Activated T-helper 1 cell treated with anti-CD3 and anti-CD28 coated beads, Interleukin-12 subunit alpha, Interleukin-12 subunit beta, Interleukin-2, Interleukin-4 antibody, amounts not matched to agents 30 ng/mL and 10 ng/mL and 1 ng/mL, durations not matched to agents 14 hours and 24 hours and 36 hours (primary cell): ENCODE measurements at regions not wholly inside any gene's neighbourhood (a gene's known extent, or its start where the extent isn't known, plus 50 kb on each side); places are given as distances from the start of the nearest gene placed in this dataset.

ENCODE experiments used
- DNase-seq: peaks from one replicate; pipeline ENCODE4 v3.0.0; 2021; ENCODE audit warnings: low spot score
- H3K27ac Mint-ChIP-seq: one replicate; pipeline ENCODE4 v1.8.0; 2021; ENCODE audit warnings: mild to moderate bottlenecking, mixed read lengths
- H3K27me3 Mint-ChIP-seq: one replicate; pipeline ENCODE4 v1.8.0; 2022; ENCODE audit warnings: mild to moderate bottlenecking, moderate library complexity, mixed read lengths; ENCODE audit not compliant: insufficient read depth
- H3K36me3 Mint-ChIP-seq: one replicate; pipeline ENCODE4 v1.8.0; 2021; ENCODE audit warnings: low read depth, mixed read lengths
- H3K4me1 Mint-ChIP-seq: one replicate; pipeline ENCODE4 v1.8.0; 2021; ENCODE audit warnings: low read depth, mixed read lengths
- H3K4me3 Mint-ChIP-seq: one replicate; pipeline ENCODE4 v1.8.0; 2021; ENCODE audit warnings: mild to moderate bottlenecking, moderate library complexity, mixed read lengths
- H3K9me3 Mint-ChIP-seq: one replicate; pipeline ENCODE4 v1.8.0; 2021; ENCODE audit warnings: mixed read lengths
- intact Hi-C: fragments of 100-400 bp; cut with micrococcal nuclease; formaldehyde crosslinking; loops from one replicate; pipeline ENCODE4 v1.15.1; 2024

DNA sequence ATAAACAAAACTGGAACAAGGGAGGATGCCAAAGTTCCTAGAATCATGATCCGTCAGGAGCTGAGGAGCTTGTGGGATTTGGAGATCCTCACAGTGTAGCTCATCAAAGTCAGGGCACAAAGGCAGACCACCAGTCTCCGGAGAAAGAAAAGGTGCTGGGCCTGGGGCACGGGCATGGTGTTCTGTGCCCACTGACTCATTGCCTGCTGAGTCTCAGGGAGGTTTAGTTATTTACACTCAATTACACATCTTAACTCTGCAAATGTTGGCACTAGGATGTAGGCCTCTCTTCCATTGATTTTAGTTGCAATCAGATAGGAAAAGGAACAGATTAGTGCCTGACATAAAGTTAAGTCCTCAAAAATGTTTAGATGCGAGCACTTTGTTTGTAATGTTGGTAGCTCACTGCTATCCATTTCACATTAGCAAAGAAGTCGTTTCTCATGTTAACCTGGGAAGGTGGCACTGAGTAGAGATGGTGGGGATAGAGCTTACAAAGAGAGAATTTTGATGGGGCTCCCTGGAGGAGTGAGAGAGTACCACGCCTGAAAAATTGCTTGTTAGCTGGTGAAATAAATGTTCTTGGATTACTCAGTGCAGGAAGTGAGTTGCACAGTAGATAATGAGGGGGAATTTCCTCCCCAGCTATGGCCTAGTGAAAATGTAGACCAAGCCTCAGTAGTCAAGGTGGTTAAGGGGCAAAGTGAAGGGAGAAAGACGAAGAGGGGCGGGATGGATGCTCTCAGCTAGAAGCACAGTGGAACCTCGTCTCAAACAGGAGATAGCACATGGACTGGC is 109.5 kb upstream of the CD180 start:
- H3K4me3 Mint-ChIP-seq, result no peak overlapping the region
- H3K4me1 Mint-ChIP-seq, result peaks cover 18% of the 10 kb centered on the region
- H3K27me3 Mint-ChIP-seq, result peaks cover 2% of the 10 kb centered on the region
- peaks cover 4% of the 10 kb centered on the region for H3K9me3 Mint-ChIP-seq
- H3K36me3 Mint-ChIP-seq, result no peaks in the 10 kb centered on the region
- intact Hi-C loops, result no loop called here
- DNase-seq, result no peak
- H3K27ac Mint-ChIP-seq, result no peak overlapping the region

DNA sequence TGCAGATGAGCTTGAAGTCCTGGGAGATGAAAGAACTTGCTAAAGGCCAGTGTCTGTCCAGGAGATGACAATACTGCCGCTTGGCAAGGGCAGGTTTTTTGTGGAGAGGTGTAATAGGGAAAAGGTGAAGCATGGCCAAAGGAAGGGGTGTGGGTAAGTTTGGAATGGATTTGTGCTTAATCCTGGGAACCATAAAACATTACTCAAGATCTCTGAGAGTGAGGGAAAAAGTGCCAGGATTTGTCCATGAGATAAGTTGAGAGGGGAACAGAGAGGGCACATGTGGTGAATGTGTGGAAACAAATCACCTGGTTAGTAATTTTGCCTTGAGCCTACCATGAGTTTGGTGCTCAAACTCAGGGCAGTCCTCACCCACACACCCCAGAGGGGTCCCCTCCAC is 108.8 kb upstream of the CD180 start:
- no peak overlapping the region for H3K4me3 Mint-ChIP-seq
- H3K36me3 Mint-ChIP-seq, result no peaks in the 10 kb centered on the region
- H3K4me1 Mint-ChIP-seq, result peaks cover 18% of the 10 kb centered on the region
- intact Hi-C loops, result no loop called here
- no peak overlapping the region for H3K27ac Mint-ChIP-seq
- H3K9me3 Mint-ChIP-seq, result peaks cover 4% of the 10 kb centered on the region
- no peak for DNase-seq
- peaks cover 2% of the 10 kb centered on the region for H3K27me3 Mint-ChIP-seq

DNA sequence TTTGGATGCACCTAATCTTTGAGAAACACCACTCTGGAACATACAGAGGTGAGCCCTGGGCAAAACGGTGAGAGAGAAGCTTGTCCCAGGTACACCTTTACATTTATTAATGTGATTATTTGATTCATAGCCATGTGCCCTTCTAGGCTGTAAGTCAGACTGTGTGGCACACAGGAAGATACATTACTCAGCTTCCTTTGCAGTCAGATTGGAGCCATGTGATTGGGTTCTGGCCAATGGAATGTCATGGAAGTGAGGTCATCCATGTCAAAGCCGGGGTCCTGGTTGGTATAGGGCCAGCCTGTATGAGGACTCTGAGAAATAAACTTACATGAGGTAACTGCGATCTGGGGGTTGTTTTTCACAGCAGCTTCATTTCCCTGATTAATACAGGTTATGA is 106.8 kb upstream of the CD180 start:
- Mint-ChIP-seq H3K4me3 (no peak overlapping the region), H3K4me1 (peaks cover 18% of the 10 kb centered on the region), H3K27me3 (peaks cover 2% of the 10 kb centered on the region), H3K36me3 (no peaks in the 10 kb centered on the region), H3K9me3 (no peaks in the 10 kb centered on the region), H3K27ac (no peak overlapping the region)
- intact Hi-C loops, result no loop called here
- no peak for DNase-seq

DNA sequence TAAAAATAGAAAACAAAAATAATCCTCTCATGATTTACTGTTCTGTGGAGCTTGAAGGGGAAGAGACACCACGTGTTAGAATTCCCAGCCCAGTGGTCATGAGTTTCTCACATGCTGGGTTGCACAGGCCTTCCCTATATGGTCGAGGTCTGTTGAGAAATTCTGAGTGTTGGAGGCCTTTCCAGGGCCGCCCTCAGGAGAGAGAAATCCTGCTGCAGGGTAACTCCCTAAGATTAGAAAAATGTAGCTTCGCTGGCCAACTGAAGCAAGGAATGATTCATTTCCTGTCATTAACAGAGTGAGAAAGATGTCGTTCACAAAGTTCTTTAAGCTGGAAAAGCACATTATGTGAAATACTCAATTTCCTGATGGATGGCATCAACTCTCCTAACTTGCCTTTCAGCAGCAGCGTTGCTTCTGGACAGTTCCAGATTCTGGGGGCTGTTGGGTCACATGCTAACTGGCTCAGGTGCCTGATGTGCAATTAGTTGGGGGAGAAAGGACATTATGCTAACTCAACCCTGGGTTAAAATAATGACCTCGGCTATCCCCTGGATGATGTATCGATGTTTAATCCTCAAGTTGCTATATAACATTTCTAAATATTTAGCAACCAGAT is 104.8 kb upstream of the CD180 start:
- H3K9me3 Mint-ChIP-seq, result peaks cover 5% of the 10 kb centered on the region
- intact Hi-C loops, result no loop called here
- H3K4me3 Mint-ChIP-seq, result no peak overlapping the region
- DNase-seq, result no peak
- H3K27ac Mint-ChIP-seq, result no peak overlapping the region
- no peaks in the 10 kb centered on the region for H3K36me3 Mint-ChIP-seq
- H3K27me3 Mint-ChIP-seq, result peaks cover 2% of the 10 kb centered on the region
- H3K4me1 Mint-ChIP-seq, result peaks cover 4% of the 10 kb centered on the region

DNA sequence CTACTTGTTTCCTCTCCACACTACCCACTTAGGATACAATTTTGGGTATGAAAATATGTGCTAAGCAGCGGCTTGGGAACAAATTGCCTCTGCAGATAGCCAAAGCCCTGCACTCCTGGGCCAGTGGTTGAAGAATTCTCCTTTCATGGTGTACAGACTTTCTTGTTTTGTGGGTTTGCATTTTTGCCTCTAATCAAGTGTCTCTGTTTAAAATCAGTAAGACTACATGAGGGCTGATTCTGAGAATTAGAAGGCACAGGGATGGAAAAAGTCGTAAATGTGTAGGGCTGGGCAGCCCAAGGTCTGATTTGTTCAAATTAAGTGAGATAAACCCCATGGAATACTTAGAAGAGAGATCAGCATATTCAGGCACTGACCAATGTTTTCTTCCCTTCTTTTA is 103.7 kb upstream of the CD180 start:
- DNase-seq, result no peak
- no peaks in the 10 kb centered on the region for H3K4me1 Mint-ChIP-seq
- intact Hi-C loops, result no loop called here
- no peak overlapping the region for H3K27ac Mint-ChIP-seq
- H3K27me3 Mint-ChIP-seq, result peaks cover 2% of the 10 kb centered on the region
- H3K36me3 Mint-ChIP-seq, result no peaks in the 10 kb centered on the region
- no peak overlapping the region for H3K4me3 Mint-ChIP-seq
- H3K9me3 Mint-ChIP-seq, result peaks cover 5% of the 10 kb centered on the region

DNA sequence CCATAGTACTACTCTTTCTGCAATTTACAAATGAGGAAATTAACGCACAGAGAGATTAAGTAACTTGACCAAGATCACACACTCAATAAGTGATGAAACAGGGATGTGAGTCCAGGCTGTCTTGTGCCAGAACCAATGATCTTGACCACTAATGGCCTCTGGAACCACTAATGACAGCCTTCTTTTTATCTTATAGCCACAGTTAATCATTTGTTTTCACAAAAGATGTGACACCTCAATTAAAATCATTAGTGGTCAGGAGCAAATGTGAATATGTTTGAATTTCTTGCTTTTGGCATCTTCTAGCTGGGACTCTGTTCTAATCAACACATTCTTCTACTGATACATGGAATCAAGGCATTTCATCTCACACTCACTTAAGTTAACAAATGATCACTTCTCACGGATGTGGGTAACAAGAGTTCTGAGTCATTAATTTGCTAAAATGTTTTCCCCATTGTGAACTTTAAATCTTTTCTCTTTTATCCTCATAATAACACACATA is 102.7 kb upstream of the CD180 start:
- H3K27me3 Mint-ChIP-seq, result peaks cover 2% of the 10 kb centered on the region
- no peaks in the 10 kb centered on the region for H3K4me1 Mint-ChIP-seq
- no peaks in the 10 kb centered on the region for H3K36me3 Mint-ChIP-seq
- H3K9me3 Mint-ChIP-seq, result peaks cover 5% of the 10 kb centered on the region
- intact Hi-C loops, result no loop called here
- H3K27ac Mint-ChIP-seq, result no peak overlapping the region
- DNase-seq, result no peak
- no peak overlapping the region for H3K4me3 Mint-ChIP-seq

DNA sequence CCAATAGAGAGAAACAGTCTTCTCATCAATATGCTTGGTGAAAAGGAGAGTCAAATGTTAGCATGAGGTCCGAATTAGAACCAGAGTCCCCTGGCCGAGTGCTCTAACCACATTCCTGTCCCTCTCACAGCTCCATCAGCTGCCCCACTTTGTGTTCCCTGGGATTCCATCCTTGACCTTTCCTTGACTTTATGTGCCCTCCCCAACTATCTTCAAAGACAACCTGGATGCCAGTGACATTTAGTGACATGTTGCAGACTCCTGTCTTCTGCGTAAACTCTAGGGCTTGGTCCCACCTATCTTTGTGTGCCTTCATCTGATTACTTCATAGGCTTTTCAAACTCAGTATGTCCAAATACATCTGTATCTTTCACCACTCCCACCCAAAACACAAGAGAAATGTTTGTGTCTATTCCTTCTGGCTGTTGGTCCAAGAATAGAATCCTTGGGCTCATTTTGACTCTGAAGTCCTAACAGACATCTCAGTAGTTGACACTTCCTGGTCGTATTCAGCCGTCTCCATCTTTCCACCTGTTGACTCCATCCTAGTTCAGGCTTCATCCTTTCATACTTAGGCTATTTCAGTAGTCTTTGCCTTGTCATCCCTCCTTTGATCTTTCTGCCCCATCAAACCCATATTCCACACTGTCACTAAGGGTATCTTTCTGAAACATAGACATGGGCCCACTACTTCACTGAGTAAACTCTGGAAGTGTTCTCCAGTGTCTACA is 101.4 kb upstream of the CD180 start:
- DNase-seq, result no peak
- Mint-ChIP-seq H3K27ac (no peak overlapping the region), H3K27me3 (peaks cover 2% of the 10 kb centered on the region), H3K36me3 (no peaks in the 10 kb centered on the region), H3K4me3 (no peak overlapping the region), H3K9me3 (peaks cover 5% of the 10 kb centered on the region), H3K4me1 (no peaks in the 10 kb centered on the region)
- intact Hi-C loops, result no loop called here

DNA sequence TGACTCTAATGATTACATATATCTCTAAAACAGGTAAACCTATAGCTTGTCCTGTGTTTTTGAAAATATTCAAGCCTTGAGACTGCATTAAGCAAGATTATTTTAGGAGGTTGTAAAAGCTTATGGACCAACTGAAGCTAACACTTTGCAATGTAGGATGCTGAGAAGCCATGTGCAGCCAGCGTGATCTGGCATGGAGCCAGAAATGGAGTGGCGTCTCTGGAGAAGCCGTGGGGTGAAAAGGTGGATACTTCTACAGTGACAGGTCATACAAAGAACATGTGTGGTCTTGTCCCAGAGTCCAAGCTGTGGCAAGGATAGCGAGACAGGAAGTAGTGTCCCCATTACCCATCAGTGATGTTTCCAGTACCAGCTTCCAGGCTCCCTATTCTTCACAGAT is 100.8 kb upstream of the CD180 start:
- no peaks in the 10 kb centered on the region for H3K27me3 Mint-ChIP-seq
- H3K9me3 Mint-ChIP-seq, result peaks cover 5% of the 10 kb centered on the region
- H3K36me3 Mint-ChIP-seq, result no peaks in the 10 kb centered on the region
- no peaks in the 10 kb centered on the region for H3K4me1 Mint-ChIP-seq
- no peak for DNase-seq
- no peak overlapping the region for H3K4me3 Mint-ChIP-seq
- intact Hi-C loops, result no loop called here
- H3K27ac Mint-ChIP-seq, result no peak overlapping the region

DNA sequence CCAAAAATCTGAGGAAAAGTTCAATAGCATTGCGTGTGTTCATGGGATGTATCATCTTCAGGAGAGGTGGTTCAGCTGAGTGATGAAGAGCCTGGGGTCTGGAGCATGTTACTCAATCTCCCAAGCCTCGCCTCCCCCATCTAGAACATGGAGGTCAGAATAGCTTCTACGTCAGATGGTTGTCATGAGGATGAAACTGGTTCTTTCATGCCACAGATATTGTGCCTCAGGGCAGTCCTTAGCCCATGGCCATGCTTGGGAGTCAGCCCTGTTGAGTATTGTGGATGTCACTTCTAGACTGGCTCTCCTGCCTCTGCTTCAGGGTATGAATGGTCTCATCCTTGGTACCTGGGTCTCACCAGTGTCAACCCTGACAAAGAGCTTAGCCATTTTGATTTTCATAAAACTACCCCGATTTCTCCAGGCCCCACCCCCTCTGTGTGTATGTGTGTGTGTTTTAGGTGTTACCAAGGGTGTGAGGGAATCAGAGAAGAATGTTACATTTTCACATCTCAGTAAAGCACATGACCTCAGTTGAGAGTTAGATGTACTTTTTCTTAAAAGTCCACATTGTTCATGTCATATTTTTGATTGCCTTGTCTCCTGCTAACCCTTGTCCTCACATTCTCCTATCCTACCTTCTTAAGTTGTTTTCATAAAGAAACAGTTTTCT is 97.8 kb upstream of the CD180 start:
- DNase-seq, result no peak
- intact Hi-C loops, result no loop called here
- no peaks in the 10 kb centered on the region for H3K36me3 Mint-ChIP-seq
- H3K9me3 Mint-ChIP-seq, result peaks cover 5% of the 10 kb centered on the region
- no peaks in the 10 kb centered on the region for H3K27me3 Mint-ChIP-seq
- H3K27ac Mint-ChIP-seq, result no peak overlapping the region
- H3K4me3 Mint-ChIP-seq, result no peak overlapping the region
- H3K4me1 Mint-ChIP-seq, result no peaks in the 10 kb centered on the region

DNA sequence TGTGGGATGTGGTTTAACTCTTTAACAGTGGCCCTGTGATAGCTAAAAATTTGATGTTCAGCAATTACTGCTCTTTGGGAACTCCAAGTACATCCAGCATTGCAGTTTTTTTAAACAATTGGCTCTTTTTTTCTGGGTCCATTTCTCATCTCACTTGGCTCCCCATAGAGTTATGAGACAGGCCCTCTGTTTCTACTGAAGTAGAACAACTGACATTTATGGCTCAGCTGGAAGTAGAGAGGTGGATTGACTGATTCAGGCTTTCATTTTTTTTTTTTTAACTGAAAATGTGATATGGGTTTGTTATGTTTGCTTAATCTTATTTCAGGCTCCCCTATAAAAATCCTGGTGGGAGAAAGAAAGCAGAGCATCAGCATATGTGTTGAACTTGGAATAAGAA is 96.6 kb upstream of the CD180 start:
- no peak for DNase-seq
- intact Hi-C loops, result no loop called here
- H3K36me3 Mint-ChIP-seq, result no peaks in the 10 kb centered on the region
- no peaks in the 10 kb centered on the region for H3K27me3 Mint-ChIP-seq
- H3K9me3 Mint-ChIP-seq, result peaks cover 5% of the 10 kb centered on the region
- H3K27ac Mint-ChIP-seq, result no peak overlapping the region
- no peaks in the 10 kb centered on the region for H3K4me1 Mint-ChIP-seq
- no peak overlapping the region for H3K4me3 Mint-ChIP-seq

DNA sequence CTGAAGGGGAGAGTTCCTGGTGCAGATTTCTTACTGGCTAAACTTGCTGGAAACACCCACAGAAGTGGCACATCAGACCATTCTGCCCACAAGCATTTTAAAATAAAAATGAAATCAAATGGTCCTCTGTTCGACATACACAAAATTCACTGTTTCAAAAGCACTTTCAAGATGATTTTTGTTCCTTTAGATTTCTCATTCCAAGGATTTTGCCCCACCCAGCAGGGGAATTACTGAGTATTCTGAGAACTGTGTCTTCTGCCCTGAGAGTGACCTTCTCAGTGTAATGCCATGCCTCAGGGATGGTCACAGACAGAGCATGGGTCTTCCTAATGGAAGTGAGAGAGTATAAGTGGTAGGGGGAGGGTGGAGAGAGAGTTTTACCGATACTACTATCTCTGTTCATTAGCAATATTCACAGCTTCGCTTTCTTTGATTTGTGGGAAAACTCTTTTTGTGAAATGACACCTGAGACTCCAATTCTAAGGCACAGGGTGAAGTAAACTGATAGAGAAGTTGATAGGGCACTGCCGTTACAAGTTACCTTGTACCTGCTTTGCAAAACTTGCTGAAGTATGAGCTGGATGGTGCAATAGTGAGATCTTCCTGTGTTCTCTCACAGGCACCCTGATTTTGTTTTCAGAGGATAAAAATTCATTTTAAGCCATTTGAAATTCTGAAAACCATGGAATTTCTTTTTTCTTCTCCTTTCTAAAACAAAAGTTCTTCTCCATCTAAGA is 95.8 kb upstream of the CD180 start:
- Mint-ChIP-seq H3K36me3 (no peaks in the 10 kb centered on the region), H3K27me3 (no peaks in the 10 kb centered on the region), H3K27ac (no peak overlapping the region), H3K9me3 (peaks cover 5% of the 10 kb centered on the region), H3K4me1 (no peaks in the 10 kb centered on the region), H3K4me3 (no peak overlapping the region)
- intact Hi-C loops, result no loop called here
- DNase-seq, result no peak

DNA sequence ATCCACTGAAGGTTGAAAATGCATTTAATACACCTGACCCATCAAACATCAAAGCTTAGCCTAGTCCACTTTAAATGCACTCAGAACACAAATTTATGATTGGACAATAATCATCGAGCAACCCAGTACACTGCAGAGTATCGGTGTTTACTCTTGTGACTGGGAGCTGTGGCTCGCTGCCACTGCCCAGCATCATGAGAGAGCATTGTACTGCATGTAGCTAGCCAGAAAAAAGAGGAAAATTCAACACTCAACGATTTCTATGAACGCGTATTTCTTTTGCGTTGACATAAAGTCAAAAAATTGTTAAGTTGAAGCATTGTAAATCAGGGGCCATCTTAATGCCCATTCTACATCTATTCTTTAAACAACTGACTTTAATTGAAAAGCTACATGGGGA is 95.1 kb upstream of the CD180 start:
- Mint-ChIP-seq H3K4me3 (no peak overlapping the region), H3K27me3 (no peaks in the 10 kb centered on the region)
- intact Hi-C loops, result no loop called here

More for the DNA sequence above, 95.1 kb upstream of the CD180 start:
- no peak overlapping the region for H3K27ac Mint-ChIP-seq
- DNase-seq, result no peak
- H3K9me3 Mint-ChIP-seq, result no peaks in the 10 kb centered on the region
- no peaks in the 10 kb centered on the region for H3K4me1 Mint-ChIP-seq
- no peaks in the 10 kb centered on the region for H3K36me3 Mint-ChIP-seq
